Activated naive CD4-positive, alpha-beta T cell treated with anti-CD3 and anti-CD28 coated beads for 36 hours (primary cell): ENCODE measurements at regions not wholly inside any gene's neighbourhood (a gene's known extent, or its start where the extent isn't known, plus 50 kb on each side); places are given as distances from the start of the nearest gene placed in this dataset.

Experiments
- CTCF ChIA-PET: fragments of 350-600 bp; sonication (Branson Sonifier 250); formaldehyde crosslinking; loops from one replicate; lab custom pipeline; 2021; ENCODE audit warnings: antibody characterized with exemption; lab: Charles Lee
- DNase-seq: peaks from one replicate; pipeline ENCODE4 v3.0.0-alpha.2; 2020
- H3K27ac Mint-ChIP-seq: one replicate; pipeline ENCODE4 v1.8.0; 2021; ENCODE audit warnings: mild to moderate bottlenecking, mixed read lengths
- H3K27me3 Mint-ChIP-seq: one replicate; pipeline ENCODE4 v1.8.0; 2021; ENCODE audit warnings: low read depth, mixed read lengths
- H3K36me3 Mint-ChIP-seq: one replicate; pipeline ENCODE4 v1.8.0; 2021; ENCODE audit warnings: low read depth, mixed read lengths
- H3K4me1 Mint-ChIP-seq: one replicate; pipeline ENCODE4 v1.8.0; 2021; ENCODE audit warnings: low read depth, mixed read lengths
- H3K4me3 Mint-ChIP-seq: one replicate; pipeline ENCODE4 v1.8.0; 2021; ENCODE audit warnings: mild to moderate bottlenecking, moderate library complexity, mixed read lengths
- H3K9me3 Mint-ChIP-seq: one replicate; pipeline ENCODE4 v1.8.0; 2021; ENCODE audit warnings: mixed read lengths
- intact Hi-C: fragments of 100-400 bp; cut with micrococcal nuclease; formaldehyde crosslinking; loops from one replicate; pipeline ENCODE4 v1.15.1; 2023

- H3K9me3 Mint-ChIP-seq, result no peaks in the 10 kb centered on the region
These were observed 140.6 kb upstream of the LGALSL start for GRCh38 chr2:64313398-64313723.

GRCh38 chr2:64315291-64315960 lies 138.5 kb upstream of the LGALSL start:
- intact Hi-C loops, result no loop called here
- peaks cover 4% of the 10 kb centered on the region for H3K4me1 Mint-ChIP-seq
- DNase-seq, result no peak
- H3K27ac Mint-ChIP-seq, result no peak overlapping the region
- H3K27me3 Mint-ChIP-seq, result no peaks in the 10 kb centered on the region
- no peaks in the 10 kb centered on the region for H3K9me3 Mint-ChIP-seq
- CTCF ChIA-PET, result no interaction called here
- no peaks in the 10 kb centered on the region for H3K36me3 Mint-ChIP-seq
- H3K4me3 Mint-ChIP-seq, result no peak overlapping the region

More at GRCh38 chr2:64313398-64313723, 140.6 kb upstream of the LGALSL start:
- no peak for DNase-seq
- H3K4me1 Mint-ChIP-seq, result peaks cover 4% of the 10 kb centered on the region
- no peak overlapping the region for H3K27ac Mint-ChIP-seq
- no peaks in the 10 kb centered on the region for H3K27me3 Mint-ChIP-seq
- no peak overlapping the region for H3K4me3 Mint-ChIP-seq
- intact Hi-C loops, result no loop called here
- CTCF ChIA-PET, result interaction anchor here (0.6 kb wide), 1 partner anchor 9 kb away, joined by 3 read pairs; no protein-coding TSS in a partner anchor
- no peaks in the 10 kb centered on the region for H3K36me3 Mint-ChIP-seq

- no peak for DNase-seq
- CTCF ChIA-PET, result interaction anchor here (0.9 to 1.5 kb wide), 2 partner anchors 9 to 183 kb away, joined by 3 to 11 read pairs; no protein-coding TSS in a partner anchor
- no peaks in the 10 kb centered on the region for H3K27me3 Mint-ChIP-seq
- peaks cover 4% of the 10 kb centered on the region for H3K4me1 Mint-ChIP-seq
- no peak overlapping the region for H3K4me3 Mint-ChIP-seq
- H3K36me3 Mint-ChIP-seq, result no peaks in the 10 kb centered on the region
- no peaks in the 10 kb centered on the region for H3K9me3 Mint-ChIP-seq
- H3K27ac Mint-ChIP-seq, result no peak overlapping the region
- intact Hi-C loops, result no loop called here
These were observed 136.1 kb upstream of the LGALSL start for GRCh38 chr2:64317707-64318475.

- Mint-ChIP-seq H3K4me1 (peaks cover 4% of the 10 kb centered on the region), H3K27me3 (no peaks in the 10 kb centered on the region), H3K9me3 (no peaks in the 10 kb centered on the region), H3K27ac (no peak overlapping the region), H3K4me3 (no peak overlapping the region), H3K36me3 (no peaks in the 10 kb centered on the region)
- CTCF ChIA-PET, result interaction anchor here (0.9 to 1.6 kb wide), 3 partner anchors 9 to 76 kb away, joined by 3 to 11 read pairs (median 5); no protein-coding TSS in a partner anchor
- no peak for DNase-seq
- intact Hi-C loops, result no loop called here
These were observed 135.6 kb upstream of the LGALSL start for GRCh38 chr2:64318476-64318748.

DNA sequence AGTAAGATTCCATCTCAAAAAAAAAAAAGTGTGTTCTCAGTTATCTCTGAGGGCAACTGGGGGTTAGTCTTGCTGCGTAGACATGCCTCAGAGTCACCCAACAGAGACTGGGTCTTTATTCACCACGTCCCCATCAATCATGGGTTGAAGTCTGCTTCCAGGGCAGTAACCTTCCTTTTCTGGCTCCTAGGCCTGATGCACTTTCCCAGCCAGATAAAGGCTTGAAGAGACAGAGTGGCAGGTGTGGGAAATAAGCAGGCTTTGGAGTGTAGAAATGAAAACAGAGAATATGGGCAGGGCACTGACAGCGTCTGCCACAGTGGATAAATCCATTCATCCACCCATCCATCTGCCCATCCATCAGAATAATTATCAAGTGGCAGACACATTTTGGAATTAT lies 134.1 kb upstream of the LGALSL start:
- Mint-ChIP-seq H3K27ac (no peak overlapping the region), H3K4me3 (no peak overlapping the region), H3K4me1 (peaks cover 7% of the 10 kb centered on the region), H3K27me3 (no peaks in the 10 kb centered on the region), H3K9me3 (no peaks in the 10 kb centered on the region), H3K36me3 (no peaks in the 10 kb centered on the region)
- CTCF ChIA-PET, result interaction anchor here (1.6 kb wide), 1 partner anchor 11 kb away, joined by 5 read pairs; no protein-coding TSS in a partner anchor
- intact Hi-C loops, result no loop called here
- no peak for DNase-seq

- Mint-ChIP-seq H3K36me3 (no peaks in the 10 kb centered on the region), H3K4me3 (no peak overlapping the region), H3K4me1 (peaks cover 32% of the 10 kb centered on the region), H3K27me3 (no peaks in the 10 kb centered on the region), H3K27ac (no peak overlapping the region), H3K9me3 (no peaks in the 10 kb centered on the region)
- CTCF ChIA-PET, result interaction anchor here (0.7 to 1.6 kb wide), 3 partner anchors 9 to 27 kb away, joined by 3 read pairs; no protein-coding TSS in a partner anchor
- intact Hi-C loops, result no loop called here
- no peak for DNase-seq
These were observed 131.5 kb upstream of the LGALSL start for GRCh38 chr2:64322433-64322832.

- H3K9me3 Mint-ChIP-seq, result no peaks in the 10 kb centered on the region
- no peaks in the 10 kb centered on the region for H3K27me3 Mint-ChIP-seq
- H3K4me3 Mint-ChIP-seq, result no peak overlapping the region
- no peak for DNase-seq
- no peaks in the 10 kb centered on the region for H3K36me3 Mint-ChIP-seq
- intact Hi-C loops, result no loop called here
- H3K4me1 Mint-ChIP-seq, result peaks cover 36% of the 10 kb centered on the region
- H3K27ac Mint-ChIP-seq, result no peak overlapping the region
- CTCF ChIA-PET, result interaction anchor here (1.6 kb wide), 1 partner anchor 28 kb away, joined by 3 read pairs; no protein-coding TSS in a partner anchor
These were observed 130.8 kb upstream of the LGALSL start for GRCh38 chr2:64323197-64323596.

- intact Hi-C loops, result loop anchor here (1.0 to 5.0 kb wide), 4 partner anchors 30 to 463 kb away; no protein-coding TSS in a partner anchor
- H3K4me1 Mint-ChIP-seq, result peaks cover 40% of the 10 kb centered on the region
- DNase-seq, result no peak
- no peaks in the 10 kb centered on the region for H3K36me3 Mint-ChIP-seq
- no peaks in the 10 kb centered on the region for H3K9me3 Mint-ChIP-seq
- H3K27me3 Mint-ChIP-seq, result no peaks in the 10 kb centered on the region
- H3K4me3 Mint-ChIP-seq, result no peak overlapping the region
- H3K27ac Mint-ChIP-seq, result no peak overlapping the region
- CTCF ChIA-PET, result interaction anchor here (0.8 to 8.5 kb wide), 7 partner anchors 17 to 340 kb away, joined by 3 to 350 read pairs (median 4); no protein-coding TSS in a partner anchor
These were observed 129.1 kb upstream of the LGALSL start for GRCh38 chr2:64324746-64325410.

DNA sequence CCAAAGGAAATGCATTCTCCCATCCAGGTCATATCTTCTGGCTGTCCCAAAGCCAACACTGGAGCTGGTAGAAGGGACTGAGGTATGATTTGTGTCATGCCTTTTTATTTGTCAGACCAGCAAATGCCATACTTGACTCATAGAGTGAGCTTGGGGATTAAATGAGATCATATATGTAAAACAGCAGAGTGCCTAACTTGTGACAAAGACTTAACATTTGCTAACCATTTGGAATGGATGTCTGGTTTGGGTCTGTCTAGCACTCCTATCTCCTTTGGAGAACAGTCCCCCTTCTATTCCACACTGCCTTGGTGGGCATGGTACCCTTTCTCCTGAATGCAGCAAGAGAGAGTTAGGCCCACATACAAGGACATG lies 128.5 kb upstream of the LGALSL start:
- Mint-ChIP-seq H3K4me3 (peak overlapping the region; percentile 38), H3K27ac (peak overlapping the region; percentile 93), H3K36me3 (no peaks in the 10 kb centered on the region), H3K27me3 (no peaks in the 10 kb centered on the region), H3K4me1 (peaks cover 44% of the 10 kb centered on the region), H3K9me3 (no peaks in the 10 kb centered on the region)
- DNase-seq, result peak; percentile 49
- CTCF ChIA-PET, result interaction anchor here (0.8 to 8.5 kb wide), 11 partner anchors 18 to 341 kb away, joined by 3 to 350 read pairs (median 4); no protein-coding TSS in a partner anchor
- intact Hi-C loops, result loop anchor here (1.0 to 5.0 kb wide), 4 partner anchors 30 to 463 kb away; no protein-coding TSS in a partner anchor

DNA sequence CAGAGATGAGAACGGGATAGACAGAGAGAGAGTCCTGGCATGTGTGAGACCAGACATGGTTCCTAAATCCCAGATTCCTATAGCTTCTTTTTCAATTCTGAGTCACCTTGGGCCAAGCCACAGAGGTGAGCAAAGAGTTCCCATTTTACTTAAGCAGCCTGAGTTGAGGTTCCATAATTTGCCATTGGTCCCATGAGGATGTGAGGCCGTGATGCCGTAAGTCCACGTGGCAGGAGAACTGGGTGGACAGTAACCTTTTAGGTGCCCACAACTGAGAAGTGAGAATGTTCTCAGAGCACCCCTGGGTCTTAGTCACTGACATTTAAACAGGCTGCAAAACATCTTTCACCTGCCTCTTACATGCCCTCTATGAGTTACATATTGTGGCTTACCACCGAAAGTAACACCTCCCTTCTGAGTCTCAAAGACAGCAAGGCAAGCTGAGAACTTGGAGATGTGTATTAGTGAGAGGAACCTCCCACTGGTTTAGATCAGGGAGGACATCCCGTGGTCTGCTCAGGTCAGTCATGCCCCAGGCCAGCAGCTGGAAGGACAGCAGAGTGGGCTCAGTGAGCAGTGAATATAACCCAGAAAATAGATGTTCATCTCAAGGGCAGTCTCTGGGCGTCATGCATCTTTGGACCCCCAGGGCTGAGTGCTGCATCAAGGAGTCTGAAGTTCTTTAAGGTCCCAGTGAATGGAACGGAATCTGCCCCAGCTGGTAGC lies 127.9 kb upstream of the LGALSL start:
- H3K36me3 Mint-ChIP-seq, result no peaks in the 10 kb centered on the region

DNA sequence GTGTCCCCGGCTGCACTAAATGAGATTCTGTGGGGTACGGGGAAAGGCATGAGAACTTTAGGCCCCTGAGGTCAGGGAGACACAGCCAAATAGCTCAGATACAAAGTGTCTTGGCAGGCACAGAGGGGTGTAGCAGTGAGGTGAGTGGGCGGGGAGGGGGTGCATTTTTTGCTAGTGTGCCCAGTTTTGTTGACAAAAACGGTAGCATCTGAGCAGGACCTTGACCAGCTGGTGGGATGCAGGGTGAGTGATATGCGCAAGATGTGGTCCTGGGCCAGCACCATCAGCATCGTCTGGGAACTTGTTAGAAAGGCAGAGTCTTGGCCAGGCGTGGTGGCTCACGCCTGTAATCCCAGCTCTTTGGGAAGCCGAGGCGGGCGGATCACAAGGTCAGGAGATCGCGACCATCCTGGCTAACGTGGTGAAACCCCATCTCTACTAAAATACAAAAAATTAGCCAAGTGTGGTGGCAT lies 127.3 kb upstream of the LGALSL start:
- peak overlapping the region; percentile 93 for H3K27ac Mint-ChIP-seq
- H3K4me3 Mint-ChIP-seq, result peak overlapping the region; percentile 22
- DNase-seq, result peak; percentile 19
- intact Hi-C loops, result loop anchor here (1.0 to 5.0 kb wide), 21 partner anchors 43 to 738 kb away; partner anchors contain the start of genes AFTPH, MDH1, UGP2 and WDPCP
- H3K27me3 Mint-ChIP-seq, result no peaks in the 10 kb centered on the region
- CTCF ChIA-PET, result interaction anchor here (0.8 to 8.5 kb wide), 25 partner anchors 9 to 304 kb away, joined by 3 to 350 read pairs (median 9); no protein-coding TSS in a partner anchor
- H3K4me1 Mint-ChIP-seq, result peaks cover 50% of the 10 kb centered on the region
- no peaks in the 10 kb centered on the region for H3K9me3 Mint-ChIP-seq
- no peaks in the 10 kb centered on the region for H3K36me3 Mint-ChIP-seq

More for the DNA sequence above, 127.9 kb upstream of the LGALSL start:
- Mint-ChIP-seq H3K4me1 (peaks cover 49% of the 10 kb centered on the region), H3K4me3 (peak overlapping the region; percentile 38), H3K27ac (peak overlapping the region; percentile 93), H3K9me3 (no peaks in the 10 kb centered on the region), H3K27me3 (no peaks in the 10 kb centered on the region)
- intact Hi-C loops, result loop anchor here (1.0 to 5.0 kb wide), 21 partner anchors 31 to 737 kb away; partner anchors contain the start of genes AFTPH, MDH1, UGP2 and WDPCP
- CTCF ChIA-PET, result interaction anchor here (0.8 to 8.5 kb wide), 20 partner anchors 8 to 341 kb away, joined by 3 to 350 read pairs (median 8); no protein-coding TSS in a partner anchor
- DNase-seq, result peak; percentile 79
